ENCODE measurements at regions not wholly inside any gene's neighbourhood (a gene's known extent, or its start where the extent isn't known, plus 50 kb on each side); places are given as distances from the start of the nearest gene placed in this dataset.

DNA sequence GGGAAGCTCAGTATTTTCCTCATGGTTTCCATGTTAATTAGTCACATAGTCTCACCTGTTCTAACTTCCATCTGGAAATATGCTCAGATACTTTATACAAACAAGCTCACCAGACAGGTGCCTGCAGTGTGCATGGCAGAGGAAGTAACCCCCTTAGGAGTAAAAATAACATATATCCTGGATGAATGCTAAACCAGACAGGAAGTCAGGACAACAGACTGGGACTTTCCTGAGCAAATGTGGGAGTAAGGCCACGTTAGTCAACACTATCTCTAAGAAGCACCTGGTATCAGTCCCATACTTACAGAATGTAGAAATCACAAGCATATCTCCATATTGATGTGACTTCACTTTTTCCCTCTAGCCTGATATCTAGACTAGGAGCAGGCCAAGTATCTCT, 128.4 kb downstream of the SEC61B start:
- DNase-seq (ENCODE audit: low spot score) (no peak), FAIRE-seq (no peak), ATAC-seq (no peak)
- ChIA-PET CTCF (ENCODE audit: low intra/inter-chr PET ratio, low total read pairs) (no interaction called here), POLR2A (no interaction called here)
- no peaks in the 10 kb centered on the region for H3K4me1 ChIP-seq (ENCODE audit: insufficient read depth, low read length)
- H2AFZ ChIP-seq (ENCODE audit: low read length), result no peak overlapping the region
- H3K4me2 ChIP-seq (ENCODE audit: low read depth, low read length), result no peak overlapping the region
- no peak for TF ChIP-seq ATF5 (CRISPR knock-in tag; IDR thresholded peaks at IDR 0.05; ENCODE audit: low read depth)
- no peak for TF ChIP-seq ATRX (CRISPR knock-in tag; IDR thresholded peaks at IDR 0.05; ENCODE audit: borderline replicate concordance)
- no peak for TF ChIP-seq USF2 (IDR thresholded peaks at IDR 0.05; ENCODE audit: low read depth, low read length)
- TF ChIP-seq USF2 (CRISPR knock-in tag; IDR thresholded peaks at IDR 0.05; ENCODE audit: borderline replicate concordance), result no peak
- TF ChIP-seq ZFP82 (CRISPR knock-in tag; IDR thresholded peaks at IDR 0.05; ENCODE audit: borderline replicate concordance), result no peak
- TF ChIP-seq PRMT3 (CRISPR knock-in tag; IDR thresholded peaks at IDR 0.05; ENCODE audit: borderline replicate concordance, low read depth), result no peak
- TF ChIP-seq RBFOX2 (IDR thresholded peaks at IDR 0.05; ENCODE audit: low read depth, low read length), result no peak
- no peak for TF ChIP-seq ZNF674 (CRISPR knock-in tag; IDR thresholded peaks at IDR 0.05; ENCODE audit: low read depth)
- no peak for TF ChIP-seq MTF1 (CRISPR knock-in tag; IDR thresholded peaks at IDR 0.05)
- no peak for TF ChIP-seq NBN (conservative IDR thresholded peaks at IDR 0.05)
- in situ Hi-C loops (cut with HindIII; ENCODE audit: extremely low pct_ligation_motif_present, low pct_unique_long_range_greater_than_20kb), result no loop called here
- no peaks in the 10 kb centered on the region for H3K36me3 ChIP-seq (replicated peaks in 1 of 2; ENCODE audit: control insufficient read depth in 1 of 2, insufficient read depth in 2 of 2, low read length in 2 of 2)
- H3K27ac ChIP-seq (ENCODE audit: extremely low read length, insufficient read depth, low read length), result no peak overlapping the region
- WGBS (ENCODE audit: low lambda C conversion rate), result 10% methylated on average over 1 of the region's 1 CpG
- H3K9me3 ChIP-seq (ENCODE audit: low read length), result no peaks in the 10 kb centered on the region
- peaks cover 0 to 2% of the 10 kb centered on the region in 2 experiments; a peak in 1 of 5 replicates for H3K27me3 ChIP-seq (ENCODE audit: control insufficient read depth in 1 of 2, insufficient read depth in 2 of 2, low read length in 2 of 2)
- no TSS peak for BruUV-seq (replicated peaks)
- intact Hi-C loops (cut with micrococcal nuclease; ENCODE audit: unreplicated experiment), result no loop called here
- no peaks in the 10 kb centered on the region for H3K79me2 ChIP-seq (ENCODE audit: insufficient read depth, low read length)
- H4K20me1 ChIP-seq (ENCODE audit: insufficient read depth, low read length), result no peaks in the 10 kb centered on the region
- no peak overlapping the region for H3K4me3 ChIP-seq (replicated peaks in 1 of 3; ENCODE audit: insufficient read depth in 1 of 3, low read depth in 2 of 3, low read length in 3 of 3)
- H3K9ac ChIP-seq (ENCODE audit: insufficient read depth, low read depth, low read length), result no peak overlapping the region
